GM21786 (cell line): ENCODE measurements at regions not wholly inside any gene's neighbourhood (a gene's known extent, or its start where the extent isn't known, plus 50 kb on each side); places are given as distances from the start of the nearest gene placed in this dataset.

Experiments used
- ATAC-seq: cut with Tn5 transposase; IDR thresholded peaks from one replicate; pipeline ENCODE4 v1.9.1; 2021; ENCODE audit not compliant: unreplicated experiment

DNA sequence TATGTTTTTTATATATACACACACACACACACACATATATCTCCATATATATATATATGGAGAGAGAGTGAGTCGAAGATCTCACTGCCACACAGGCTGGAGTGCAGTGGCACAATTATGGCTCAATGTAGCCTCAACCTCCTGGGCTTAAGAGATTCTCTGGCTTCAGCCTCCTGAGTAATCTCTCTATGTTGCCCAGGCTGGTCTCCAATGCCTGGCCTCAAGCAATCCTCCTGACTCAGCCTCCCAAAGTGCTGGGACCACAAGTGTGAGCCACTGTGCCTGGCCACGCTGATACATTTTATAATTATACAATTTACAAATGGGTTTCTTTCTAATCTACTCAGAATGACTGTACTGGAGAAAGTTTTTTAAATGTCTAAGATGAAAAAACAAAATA is 664.2 kb downstream of the PTPRC start:
- no peak for ATAC-seq

DNA sequence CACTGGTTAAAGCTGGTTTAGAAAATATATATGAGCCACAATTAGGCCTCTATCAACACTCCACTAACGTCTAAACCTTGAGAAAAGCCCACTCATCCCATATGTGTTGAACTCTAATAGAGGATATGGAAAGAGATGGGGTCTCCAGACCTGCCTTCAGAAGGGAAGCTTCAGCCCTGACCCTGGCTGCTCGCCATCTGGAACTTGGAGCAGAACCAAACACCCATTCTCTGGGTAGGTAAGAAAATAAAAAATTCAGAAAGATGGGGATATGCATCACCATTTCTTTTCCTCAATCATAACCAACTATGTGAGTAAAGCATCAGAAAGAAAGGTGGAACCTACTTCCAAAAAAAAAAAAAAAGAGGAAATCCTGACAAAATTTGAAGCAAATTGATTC is 666.2 kb downstream of the PTPRC start:
- ATAC-seq: no peak

DNA sequence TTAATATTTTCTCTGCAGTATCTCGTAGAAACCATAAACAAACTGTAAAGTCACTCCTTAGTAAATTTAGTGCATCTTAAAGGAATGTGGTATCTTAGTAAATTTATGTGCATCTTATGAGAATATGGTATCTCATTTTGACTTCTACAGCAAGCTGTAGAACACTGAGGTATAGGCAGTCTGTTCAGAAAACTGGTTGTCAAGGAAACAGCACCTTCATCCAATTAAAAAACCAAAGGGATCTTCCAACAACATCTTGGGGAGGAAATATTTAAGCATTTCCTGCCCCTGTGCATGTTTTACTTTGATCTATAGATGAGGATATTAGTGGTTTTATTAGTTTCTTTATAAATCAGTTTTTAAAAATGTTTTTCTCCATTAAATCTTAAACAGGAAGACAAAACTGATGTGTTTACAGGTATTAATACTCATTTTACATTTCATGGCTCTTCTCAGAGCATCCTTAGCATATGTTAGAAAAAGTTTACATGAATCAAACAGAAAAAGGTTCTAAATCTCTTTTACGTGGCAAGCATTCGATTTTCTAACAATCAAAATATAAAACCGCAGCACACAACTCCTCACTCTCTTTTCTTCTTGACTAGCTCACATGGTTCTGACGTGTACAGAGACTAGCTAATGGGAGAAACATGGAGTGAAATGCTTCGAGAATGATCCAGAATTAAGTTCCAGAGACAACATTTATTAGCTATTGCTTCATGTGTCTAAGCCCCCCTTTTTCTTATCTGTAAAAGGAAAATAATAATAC is 668.8 kb downstream of the PTPRC start:
- ATAC-seq: no peak

DNA sequence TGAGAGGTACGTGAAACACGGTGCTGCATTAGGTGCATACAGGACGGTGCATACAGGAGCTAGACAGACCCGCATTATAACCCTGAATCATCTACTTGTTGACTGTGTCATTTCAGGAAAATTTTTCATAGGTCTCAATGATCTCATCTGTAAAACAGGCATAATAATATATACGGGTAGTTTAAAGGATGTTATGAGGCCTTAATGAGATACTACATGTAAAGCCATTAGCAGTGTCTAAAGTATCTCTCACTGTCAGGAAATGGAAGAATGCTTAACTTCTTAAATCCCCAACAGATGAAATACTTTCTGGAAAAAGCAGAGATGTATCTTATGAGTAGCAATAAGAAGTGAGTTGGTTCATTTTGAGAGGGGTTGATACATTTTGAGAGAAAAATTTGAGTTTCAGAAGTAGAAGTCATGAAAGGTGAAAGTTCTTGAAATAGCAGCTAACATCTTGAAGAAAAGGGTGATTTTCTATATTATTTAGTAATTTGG is 669.6 kb downstream of the PTPRC start:
- ATAC-seq: no peak

DNA sequence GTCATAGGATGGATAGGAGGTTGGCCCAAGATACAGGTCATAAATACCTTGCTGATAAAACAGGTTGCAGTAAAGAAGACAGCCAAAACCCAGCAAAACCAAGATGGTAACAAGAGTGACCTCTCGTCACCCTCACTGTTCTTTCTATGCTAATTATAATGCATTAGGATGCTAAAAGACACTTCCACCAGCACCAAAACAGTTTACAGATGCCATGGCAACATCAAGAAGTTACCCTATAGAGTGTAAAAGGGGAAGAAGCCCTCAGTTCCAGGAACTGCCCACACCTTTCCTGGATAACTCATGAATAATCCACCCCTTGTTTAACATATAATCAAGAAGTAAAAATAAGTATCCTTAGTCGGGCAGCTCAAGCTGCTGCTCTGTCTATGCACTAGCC is 671.9 kb downstream of the PTPRC start:
- no peak for ATAC-seq

DNA sequence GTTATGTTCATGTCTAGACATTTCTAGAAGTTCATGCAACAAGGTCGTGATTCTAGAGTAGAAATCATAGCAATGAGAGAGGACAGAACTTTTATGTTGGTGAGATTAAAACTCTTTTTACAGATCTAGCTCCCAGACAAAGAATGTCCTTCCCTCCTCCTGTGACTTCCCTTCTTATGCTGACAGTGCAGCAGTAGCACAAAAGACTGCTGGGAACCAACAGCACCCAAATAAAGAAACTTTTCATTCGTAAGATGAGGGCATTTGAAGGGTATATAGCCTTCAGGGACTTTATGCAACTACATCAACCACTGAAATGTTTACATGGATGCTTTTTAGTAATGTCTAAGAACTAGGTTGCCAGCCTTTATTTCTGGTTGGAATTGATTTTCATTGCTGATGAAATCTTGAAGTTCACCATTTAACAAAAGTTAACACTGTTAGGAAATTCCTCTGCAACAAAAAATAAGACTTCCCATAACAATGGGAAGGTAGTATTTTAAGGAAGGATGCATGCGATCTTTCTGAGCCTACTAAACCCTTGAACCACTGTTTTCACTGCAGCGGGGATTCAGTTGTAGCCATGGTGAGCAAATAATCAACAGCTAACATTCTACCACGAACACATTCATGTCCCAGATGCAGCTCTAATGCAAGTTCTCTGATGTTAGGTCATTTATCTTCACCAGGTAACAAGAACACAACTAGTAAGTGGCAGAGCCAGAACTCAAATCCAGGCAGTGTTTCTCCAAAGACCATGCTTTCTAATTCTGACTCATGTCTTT is 672.8 kb downstream of the PTPRC start:
- no peak for ATAC-seq

DNA sequence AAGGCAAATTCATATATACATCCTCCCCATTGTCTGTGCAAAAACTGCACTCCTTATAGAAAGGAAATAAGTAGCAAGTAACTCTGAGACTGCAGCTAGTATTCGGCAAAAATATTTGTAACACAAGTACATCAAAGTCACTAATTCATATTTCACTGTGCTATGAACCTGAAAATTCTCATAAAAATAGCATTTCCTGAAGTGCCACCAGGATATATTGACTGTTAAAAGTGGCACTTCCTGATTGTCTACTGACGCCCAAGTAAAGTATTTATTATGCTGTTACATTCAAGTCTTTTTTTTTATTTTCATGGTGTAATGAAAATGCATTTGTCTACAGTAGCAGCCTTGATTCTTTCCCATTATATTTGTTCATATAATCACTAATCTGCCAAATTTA is 673.8 kb downstream of the PTPRC start:
- ATAC-seq: no peak

DNA sequence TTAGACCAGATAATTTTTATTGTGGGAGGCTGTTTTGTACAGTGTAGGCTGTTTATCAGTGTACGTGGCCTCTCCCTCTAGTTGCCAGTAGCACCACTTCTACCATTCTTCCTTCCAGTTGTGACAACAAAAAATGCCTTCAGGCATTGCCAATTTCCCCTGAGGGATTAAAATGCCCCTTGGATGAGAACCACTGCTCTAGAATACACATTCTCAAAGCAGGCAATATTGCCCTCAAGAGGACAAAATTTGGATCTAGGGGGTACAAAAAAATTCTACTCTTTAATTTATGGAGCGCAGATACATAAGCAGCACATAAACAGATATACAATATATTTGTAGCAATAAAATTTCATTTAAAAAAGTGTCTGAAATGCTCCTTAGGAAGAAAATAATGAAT is 674.6 kb downstream of the PTPRC start:
- no peak for ATAC-seq

DNA sequence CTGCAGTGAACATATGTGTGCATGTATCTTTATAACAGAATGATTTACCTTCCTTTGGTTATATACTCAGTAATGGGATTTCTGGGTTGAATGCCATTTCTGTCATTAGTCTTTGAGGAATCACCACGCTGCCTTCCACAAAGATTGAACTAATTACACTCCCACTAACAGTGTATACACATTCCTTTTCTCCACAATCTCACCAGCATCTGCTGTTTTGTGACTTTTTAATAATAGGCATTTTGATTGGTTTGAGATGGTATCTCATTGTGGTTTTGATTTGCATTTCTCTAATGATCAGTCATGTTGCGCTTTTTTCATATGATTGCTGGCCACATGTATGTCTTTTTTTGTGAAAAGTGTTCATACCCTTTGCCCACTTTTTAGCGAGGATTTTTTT is 680.5 kb downstream of the PTPRC start:
- ATAC-seq: no peak

DNA sequence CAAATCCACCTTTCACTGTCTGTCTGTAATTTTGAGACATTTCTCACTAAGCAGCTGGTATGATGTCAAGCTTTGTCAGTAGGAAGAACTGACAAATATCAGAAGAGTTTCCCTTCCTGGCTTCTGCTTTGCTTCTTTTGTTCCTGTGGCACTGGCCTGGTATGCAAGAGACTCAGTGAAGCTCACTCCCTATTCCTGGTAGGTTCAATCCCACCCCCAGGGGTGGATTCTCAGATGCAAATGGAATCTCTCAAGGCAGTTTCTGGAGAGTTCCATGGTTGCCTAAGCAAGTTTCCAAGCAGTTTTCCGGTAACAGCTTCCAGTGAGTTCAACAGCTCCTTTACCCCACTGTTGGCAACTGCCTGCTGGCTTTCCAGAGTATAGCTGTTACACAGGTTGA is 683.4 kb downstream of the PTPRC start:
- ATAC-seq: no peak

DNA sequence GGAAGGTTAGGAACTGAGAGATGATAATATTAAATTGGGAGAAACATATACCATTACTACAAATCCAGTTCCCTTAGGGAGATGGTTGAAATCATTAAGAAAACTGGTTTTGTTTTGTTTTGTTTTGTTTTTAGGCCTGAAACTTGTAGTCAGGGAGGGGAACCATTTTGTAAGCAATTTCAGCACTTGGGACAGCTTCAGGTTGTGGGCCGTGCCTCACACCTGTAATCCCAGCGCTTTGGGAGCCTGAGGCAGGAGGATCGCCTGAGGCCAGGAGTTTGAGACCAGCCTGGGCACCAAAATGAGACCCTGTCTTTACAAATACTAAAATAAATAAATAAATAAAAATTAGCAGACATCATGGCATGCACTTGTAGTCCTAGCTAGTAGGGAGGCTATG is 694.3 kb upstream of the NR5A2 start:
- no peak for ATAC-seq

DNA sequence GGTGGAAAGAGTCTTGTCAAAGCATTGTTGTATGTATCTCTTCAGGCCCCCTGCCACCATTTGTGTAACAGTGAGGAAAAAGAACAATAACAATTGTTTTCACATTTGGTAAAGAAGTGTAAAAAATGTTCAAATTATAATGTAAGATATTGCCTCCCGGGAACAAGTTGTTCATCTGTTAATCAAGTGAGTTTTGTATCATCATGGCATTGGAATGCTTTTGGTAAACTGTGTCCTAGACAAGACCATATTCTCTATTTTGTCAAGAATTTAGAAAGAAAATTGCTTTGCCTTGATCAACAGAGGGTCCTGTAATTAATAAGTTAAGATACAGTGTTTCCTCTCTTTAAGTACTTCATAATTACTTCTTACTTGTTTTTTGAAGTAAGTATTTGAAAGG is 692.0 kb upstream of the NR5A2 start:
- ATAC-seq: no peak

DNA sequence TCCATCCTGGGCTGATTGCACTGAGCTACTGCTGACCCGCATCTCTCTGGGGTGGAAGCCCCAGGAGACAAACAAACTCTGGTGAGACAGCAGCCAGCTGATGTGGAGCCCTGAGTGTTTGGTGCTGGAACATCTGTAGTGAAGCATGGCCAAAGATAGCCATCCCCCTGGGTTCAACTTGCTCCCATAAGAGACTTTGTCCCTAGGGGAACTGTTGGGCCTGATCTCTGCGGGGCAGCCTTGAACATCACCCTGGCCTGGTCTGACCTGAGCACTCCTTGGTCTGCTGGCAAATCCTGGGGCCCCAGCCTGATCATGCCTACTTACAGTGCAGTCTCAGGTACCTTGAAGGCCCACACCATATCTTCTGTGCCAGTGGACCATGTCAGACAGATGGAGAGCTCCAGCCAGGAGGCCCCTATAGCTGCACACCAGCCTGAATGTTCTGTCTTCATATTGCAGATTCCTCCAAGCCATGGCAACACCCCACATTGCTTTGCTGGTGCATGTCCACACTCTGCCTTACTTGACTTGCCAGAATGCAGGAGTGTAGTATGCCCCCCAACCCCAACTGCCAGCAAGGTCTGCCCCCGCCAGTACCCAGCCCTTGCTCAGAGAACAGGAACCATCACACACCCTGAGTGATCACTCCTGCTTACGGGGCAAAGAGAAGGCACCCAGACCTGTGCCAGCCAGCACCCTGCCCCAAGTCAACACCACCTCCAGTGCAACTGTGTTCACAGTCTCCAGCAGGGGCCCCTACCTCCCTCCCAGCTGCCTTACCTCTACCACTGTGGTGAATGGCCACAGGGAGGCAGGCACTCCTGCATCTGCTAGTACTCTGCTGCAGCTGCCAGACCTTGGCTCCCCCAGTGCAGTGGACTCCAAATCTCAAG is 690.5 kb upstream of the NR5A2 start:
- ATAC-seq: no peak

DNA sequence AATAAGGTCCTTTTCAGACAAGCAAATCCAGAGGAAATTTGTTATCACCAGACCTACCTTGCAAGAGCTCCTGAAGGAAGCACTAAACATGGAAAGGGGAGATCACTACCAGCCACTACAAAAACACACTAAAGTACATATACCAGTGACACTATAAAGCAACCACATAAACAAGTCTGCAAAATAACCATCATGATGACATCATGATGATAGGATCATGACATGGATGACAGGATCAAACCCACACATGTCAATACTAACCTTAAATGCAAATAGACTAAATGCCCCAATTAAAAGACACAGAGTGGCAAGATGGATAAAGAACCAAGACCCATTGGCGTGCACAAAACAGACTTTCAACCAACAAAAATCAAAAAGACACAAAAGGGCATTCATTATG is 688.8 kb upstream of the NR5A2 start:
- ATAC-seq: no peak

DNA sequence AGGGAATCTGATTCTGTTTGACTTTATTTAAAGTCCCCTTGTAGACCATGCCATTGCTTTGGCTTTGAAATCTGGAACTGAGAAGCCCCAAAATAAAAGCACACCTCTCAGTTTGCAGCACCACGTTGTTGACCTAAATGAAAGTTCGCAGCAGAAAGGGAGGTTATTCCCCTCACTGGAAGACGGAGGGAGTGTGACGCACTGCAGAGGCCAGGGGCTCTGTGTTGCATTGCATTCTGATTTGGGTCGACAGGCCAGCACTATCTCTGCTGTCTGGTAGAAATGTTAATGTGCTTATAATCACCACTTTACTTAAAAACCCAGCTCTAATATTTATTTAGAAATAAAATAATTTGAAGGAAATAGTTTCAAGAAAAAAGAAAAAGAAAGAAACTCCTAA is 675.2 kb upstream of the NR5A2 start:
- ATAC-seq: no peak

DNA sequence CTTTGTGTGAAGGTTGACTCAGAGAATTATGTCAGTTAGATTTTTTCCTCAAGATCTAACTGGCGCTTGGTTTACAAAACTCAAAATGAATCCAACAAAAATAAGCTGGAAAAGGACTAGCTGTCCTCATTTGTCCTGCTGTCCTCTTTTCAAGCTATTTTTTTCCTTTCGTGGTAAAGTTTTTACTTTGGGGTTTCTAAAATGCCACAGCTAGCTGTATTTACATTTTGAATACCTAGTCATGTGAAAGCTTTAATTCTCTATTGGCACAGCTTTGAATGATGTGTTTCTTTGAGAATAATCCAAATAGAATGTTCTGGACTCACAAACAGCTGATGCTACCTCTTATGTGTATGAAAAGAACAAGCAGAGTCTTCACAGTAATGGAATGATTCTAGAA is 673.6 kb upstream of the NR5A2 start:
- ATAC-seq: no peak

DNA sequence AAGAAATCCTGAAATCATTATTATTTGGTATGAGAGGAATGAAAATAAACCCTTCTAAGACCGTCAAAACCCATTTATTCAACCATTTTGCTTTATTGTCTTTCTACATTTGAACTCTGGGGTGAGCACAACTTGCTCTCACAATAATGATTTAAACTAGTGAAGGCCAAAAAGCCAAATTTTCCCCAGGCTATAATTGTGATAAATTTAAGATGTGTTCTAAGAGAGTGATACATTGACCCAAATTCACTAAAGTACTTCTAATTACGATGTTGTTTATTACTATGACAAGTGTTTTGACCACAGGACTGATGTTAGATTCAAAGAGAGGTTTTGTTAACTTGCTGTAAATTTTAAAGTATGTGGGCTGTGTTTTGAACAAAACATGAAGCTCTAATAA is 670.9 kb upstream of the NR5A2 start:
- no peak for ATAC-seq

DNA sequence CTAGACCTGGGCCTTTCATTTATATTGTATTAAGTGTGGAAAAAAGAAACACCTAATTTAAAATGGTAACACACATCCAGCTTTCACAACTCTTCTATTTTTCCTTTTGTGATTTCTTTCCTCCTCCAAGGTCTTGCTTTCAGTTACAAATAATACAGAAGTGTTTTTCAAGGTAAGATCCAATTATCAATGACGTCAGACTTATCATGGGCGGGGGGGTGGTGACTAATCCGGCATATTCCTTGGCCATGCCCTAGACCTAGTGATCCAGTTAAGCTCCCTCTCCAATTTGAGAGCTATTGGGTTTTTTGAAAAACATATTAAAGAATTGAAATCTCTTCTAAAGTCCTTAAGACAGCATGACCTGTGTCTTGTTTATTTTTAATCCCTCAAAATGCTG is 669.9 kb upstream of the NR5A2 start:
- ATAC-seq: no peak

DNA sequence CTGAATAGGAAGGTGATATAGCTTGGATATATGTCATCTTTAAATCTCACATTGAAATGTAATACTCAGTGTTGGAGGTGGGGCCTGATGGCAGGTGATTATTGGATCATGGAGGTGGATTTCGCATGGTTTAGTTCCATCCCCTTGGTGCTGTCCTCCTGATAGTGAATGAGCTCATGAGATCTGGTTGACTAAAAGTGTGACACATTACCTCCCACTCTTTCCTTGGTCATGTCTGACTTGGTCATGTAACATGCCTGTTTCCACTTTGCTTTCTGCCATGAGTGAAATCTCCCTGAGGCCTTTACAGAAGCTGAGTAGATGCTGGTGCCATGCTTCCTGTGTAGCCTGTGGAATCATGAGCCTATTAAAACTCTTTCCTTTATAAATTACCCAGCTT is 664.5 kb upstream of the NR5A2 start:
- no peak for ATAC-seq

DNA sequence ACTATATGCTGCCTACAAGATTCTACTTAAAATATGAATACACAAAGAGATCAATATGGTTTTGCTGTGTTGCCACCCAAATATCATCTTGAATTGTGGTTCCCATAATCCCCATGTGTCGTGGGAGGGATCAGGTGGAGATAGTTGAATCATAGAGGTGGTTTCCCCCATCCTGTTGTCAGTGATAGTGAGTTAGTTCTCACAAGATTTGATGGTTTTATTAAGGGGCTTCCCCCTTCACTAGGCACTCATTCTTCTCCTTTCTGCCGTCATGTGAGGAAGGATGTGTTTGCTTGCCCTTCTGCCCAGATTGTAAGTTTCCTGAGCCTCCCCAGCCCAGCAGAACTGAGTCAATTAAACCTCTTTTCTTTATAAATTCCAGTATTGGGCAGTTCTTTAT is 654.4 kb upstream of the NR5A2 start:
- no peak for ATAC-seq

DNA sequence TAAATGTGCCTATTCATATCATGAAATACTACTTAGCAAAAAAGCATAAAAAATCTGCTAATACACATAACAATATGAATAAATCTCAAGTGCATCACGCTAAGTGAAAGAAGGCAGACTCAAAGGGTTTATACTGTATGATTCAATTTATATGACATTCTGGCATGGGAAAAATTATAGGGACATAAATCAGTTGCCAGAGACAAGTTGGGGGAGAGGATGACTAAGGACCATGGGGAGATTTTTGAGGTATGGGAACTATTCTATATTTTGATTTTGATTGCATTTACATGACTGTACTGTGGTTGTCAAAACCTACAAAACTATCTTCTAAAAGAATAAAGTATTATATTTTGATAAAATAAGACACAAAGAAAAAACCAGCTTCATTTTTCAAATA is 650.3 kb upstream of the NR5A2 start:
- ATAC-seq: no peak

DNA sequence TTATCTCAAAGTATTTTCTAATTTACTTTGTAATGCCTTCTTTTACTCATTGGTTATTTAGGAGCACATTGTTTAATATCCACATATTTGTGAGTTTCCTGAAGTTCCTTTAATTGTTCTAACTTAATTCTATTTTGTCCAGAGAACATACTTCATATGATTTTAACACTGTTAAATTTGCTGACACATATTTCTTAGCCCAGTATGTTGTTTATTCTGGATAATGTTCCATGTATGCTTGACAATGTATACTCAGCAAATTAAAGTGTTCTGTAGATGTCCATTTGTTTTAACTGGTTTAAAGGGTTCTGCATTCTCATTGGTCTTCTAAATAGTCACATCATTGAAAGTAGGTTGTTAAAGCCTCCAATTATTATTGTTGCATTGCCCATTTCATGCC is 643.7 kb upstream of the NR5A2 start:
- ATAC-seq: no peak
